NCI-H1436 (cell line): ENCODE measurements at regions not wholly inside any gene's neighbourhood (a gene's known extent, or its start where the extent isn't known, plus 50 kb on each side); places are given as distances from the start of the nearest gene placed in this dataset.
"Not testable (repeated sequence)": the region's sequence is repeated elsewhere in the genome, so short reads cannot be mapped to it uniquely, and the experiment has no call there.

ENCODE experiments used
- DNase-seq: peaks from one replicate; lab custom pipeline; 2025; lab: John Stamatoyannopoulos, UW

DNA sequence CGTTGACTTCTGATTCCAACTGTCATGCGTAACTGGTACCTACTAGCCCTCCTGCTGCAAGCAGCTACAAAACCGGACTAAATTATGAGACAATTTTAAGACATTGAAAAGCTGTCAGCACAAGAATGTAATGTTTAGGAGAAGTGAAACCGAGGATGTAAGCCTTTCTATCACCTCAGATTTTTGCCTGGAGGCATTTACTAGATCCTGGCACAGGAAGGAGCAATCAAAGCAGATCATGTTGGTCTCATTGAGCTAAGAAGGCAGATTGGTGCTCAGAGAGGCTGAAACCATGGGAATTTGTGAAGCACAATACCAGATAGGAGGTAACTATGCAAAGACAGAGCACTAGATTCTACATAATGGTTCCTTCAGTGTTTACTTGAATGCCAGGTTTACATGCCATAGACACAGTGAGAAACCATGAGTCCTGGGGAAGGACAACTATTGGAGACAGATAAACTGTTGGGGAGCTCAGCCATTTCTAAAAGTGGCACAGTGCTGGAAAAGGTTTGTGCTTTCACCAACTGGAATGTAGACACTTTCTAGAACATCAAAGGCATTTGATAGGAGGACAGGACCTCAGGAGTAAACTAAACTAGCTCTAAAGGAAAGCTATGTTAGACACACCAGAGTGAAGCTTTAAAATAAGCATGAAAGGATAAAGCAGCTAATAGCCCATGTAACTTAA is 179.4 kb downstream of the LYPLAL1 start:
- DNase-seq = no peak

- DNase-seq = no peak
Observed at GRCh38 chr1:219350172-219350931, 176.7 kb downstream of the LYPLAL1 start.

DNA sequence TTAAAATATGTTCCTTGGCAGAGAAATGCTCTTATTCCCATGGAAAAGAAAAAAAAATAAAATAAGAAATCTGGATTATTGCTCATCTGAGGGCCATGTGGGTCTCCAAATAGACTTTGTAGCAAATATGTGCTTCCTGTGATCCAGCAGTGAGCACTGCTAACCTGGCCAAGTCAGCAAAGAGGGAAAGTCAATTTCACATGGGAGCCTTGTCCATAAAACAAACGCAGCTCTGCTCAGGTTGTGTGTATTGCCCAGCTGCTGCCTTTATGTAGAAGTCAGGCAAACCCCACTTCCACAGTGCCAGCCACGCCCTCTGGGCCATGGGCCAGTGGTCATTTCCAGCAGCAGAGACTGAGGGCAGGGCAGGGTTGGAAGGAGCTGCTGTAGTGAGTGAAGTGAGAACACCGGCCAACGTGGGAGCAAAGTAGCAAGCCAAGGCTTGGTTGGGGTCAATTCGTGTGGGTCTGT is 174.3 kb downstream of the LYPLAL1 start:
- DNase-seq = no peak

GRCh38 chr1:219347376-219347775 is 173.7 kb downstream of the LYPLAL1 start:
- DNase-seq = no peak

DNA sequence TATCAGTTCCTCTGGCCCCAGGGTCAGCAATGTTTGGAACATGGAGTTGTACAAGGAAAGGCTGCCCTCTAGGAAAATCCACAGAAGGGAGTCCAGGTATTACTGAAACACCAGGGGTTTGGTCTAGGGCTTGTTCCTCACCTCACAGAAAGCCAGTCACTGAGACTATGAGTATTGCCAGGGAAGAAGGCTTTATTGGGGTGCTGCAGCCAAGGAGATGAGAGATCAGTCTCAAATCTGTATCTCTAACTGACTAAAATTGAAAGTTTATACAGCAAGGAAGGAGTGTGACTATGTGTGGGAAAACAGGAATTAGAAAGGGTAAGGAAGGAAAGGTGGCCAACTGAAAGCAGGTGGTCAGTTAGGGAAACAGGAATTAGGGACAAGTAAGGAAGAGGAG is 172.3 kb downstream of the LYPLAL1 start:
- no peak for DNase-seq

DNA sequence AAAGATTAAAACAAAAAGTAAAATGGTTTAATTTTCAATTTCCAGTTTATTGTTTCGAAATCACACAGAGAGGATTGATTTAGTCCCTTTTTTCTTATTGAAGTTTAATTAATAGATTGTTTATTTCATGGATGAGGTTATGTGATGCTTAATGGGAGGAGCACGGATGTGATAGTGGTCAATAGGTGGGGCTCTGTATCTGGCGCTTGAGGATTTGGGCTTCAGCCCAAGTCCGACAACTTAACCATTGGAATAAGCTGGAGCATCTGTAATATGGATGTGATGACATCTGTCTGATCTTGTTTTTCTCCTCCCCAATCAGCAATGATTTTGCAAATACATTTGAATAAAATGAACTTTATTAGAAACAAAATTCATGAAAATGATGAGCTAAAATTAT is 169.2 kb downstream of the LYPLAL1 start:
- DNase-seq = no peak

GRCh38 chr1:219340796-219341195 is 167.1 kb downstream of the LYPLAL1 start:
- DNase-seq = no peak

DNA sequence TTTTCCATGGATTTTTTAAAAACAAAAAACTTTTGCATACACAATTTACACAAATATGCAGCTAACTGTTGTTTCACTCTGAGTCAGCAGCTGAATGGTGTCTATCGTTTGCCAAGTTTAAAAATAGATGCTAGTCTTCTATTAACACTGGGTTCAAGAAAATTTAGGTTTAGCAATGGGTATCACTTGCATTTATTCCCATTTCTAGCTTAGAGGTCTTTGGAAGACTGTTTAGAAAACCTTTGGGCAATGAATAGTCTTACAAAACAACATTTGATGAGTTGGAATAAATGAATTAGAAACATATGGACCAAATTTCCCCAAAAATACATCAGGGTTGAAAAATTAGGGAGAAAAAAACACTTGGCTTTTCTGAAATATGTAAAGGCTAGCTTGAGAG is 165.8 kb downstream of the LYPLAL1 start:
- DNase-seq = no peak

DNA sequence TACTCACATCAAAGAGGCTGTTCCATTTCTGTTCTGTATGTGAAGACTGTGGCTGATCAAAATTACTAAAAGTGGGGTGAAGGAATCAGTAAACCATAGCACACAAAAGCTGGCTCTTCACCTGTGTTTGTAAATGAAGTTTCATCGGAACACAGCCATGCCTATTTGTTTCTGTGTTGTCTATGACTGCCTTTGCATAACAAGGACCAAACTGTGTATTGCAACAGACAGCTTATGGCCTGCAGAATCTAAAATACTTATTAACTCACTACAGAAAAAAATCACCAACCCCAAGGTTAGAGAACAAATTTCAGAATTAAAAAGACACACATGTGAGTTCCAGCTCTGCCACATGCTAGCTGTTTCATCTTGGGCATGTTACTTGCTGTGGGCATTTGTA is 163.9 kb downstream of the LYPLAL1 start:
- DNase-seq = no peak

DNA sequence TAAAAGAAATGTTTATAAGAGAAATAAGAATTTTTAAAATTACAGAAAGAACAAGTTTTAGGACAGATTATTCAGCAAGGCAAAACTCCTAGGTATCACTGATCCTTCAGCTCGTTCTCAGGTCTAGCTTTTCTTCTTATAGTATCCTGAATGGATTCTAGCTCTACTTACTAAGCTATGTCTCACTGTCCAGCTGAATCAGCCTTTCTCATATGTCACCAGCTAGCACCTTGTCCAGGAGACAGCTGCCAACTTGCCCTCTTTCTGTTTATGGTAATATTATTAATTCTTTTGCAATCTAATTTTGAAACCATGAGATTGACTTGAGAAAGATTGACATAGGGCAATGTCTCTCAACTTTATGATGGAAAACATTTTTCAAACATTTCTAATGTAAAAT is 159.9 kb downstream of the LYPLAL1 start:
- no peak for DNase-seq

GRCh38 chr1:219331424-219331823 is 157.7 kb downstream of the LYPLAL1 start:
- DNase-seq = no peak

DNA sequence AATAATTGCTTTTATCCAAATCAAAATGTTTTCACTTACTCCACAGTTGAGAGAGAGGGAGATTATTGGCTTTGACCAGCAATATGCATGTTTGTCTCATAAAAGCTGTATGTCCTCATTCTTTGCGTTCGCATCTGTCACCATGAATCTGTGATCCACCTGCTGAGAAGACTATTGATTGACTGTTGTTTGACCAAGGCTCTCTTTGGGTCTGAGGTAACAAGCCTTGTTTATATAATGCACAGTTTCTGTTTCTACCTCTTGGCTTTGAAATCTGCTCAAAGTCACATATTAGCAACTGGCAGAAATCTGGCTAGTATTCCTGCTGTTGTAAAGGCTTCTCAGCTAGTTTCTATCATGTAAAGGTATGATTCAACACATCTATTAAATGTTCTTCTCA is 157.0 kb downstream of the LYPLAL1 start:
- no peak for DNase-seq

- no peak for DNase-seq
Observed at GRCh38 chr1:219330001-219330400, 156.3 kb downstream of the LYPLAL1 start.

DNA sequence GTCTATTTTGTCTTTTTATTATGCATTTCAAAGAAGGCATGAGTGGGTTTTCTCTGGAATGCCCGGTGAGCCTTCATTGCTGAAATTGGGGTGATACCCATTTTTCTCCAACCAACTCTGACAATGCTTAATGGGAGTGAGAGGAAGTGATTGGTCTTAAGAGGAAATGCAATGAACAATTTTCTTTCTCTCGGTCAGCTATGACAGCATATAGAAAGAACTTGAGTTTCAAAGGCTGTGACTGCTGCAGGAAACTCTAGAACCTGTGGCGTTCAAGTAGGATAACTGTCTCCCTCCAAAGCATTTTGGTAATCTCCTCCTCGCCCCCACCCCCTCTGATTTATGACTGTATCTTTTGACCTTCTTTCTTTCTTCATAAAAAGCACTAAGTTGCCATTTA is 155.9 kb downstream of the LYPLAL1 start:
- no peak for DNase-seq

DNA sequence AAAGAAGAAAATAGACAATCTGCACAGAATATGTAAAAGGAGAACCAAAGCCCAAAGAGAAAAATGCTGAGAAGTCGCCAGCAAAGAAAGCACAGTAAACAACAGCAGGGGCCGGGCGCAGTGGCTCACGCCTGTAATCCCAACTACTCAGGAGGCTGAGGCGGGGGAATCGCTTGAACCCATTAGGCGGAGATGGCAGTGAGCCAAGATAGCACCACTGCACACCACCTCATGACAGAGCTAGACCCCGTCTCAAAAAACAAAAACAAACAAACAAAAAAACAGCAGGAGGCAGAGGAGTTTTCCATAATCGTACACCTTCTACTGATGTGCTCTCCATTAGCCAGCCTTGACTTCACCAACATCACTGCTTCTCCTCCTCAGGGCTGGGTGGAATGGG is 153.2 kb downstream of the LYPLAL1 start:
- DNase-seq = no peak

- DNase-seq = no peak
Observed at GRCh38 chr1:219325368-219325742, 151.7 kb downstream of the LYPLAL1 start.

DNA sequence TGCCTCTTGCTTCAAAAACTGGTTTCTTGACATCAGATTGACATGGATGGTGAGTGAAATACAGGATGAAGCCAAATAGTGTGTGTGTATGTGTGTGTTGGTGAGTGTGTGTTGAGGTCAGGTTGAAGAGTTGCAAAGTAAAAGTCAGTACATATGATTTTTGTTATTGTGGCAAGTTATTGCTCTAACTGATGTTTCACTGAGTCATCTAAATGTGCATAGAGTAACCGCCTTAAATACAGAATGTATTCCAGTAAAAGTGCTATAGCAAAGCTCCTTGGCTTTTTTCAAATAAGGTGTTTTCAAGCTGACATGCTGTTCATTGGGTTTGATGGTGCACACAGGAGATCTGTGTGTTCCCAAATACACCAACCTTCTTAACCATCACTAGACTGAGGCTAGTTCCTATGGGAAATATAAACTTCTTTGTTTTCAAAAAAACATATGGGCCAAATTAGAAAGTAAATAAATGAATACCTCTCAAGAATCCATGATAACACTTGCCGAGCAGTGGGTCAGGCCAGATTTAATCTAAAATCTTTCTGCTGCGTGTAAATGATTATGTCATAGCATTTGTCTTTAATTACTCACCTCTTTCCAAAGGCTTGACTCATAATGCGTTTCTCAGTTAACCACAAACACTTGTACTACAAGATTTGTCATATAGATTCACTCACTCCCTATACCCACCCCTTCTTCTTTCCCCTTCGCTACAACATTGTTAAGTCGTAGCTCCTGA is 151.1 kb downstream of the LYPLAL1 start:
- DNase-seq = no peak

DNA sequence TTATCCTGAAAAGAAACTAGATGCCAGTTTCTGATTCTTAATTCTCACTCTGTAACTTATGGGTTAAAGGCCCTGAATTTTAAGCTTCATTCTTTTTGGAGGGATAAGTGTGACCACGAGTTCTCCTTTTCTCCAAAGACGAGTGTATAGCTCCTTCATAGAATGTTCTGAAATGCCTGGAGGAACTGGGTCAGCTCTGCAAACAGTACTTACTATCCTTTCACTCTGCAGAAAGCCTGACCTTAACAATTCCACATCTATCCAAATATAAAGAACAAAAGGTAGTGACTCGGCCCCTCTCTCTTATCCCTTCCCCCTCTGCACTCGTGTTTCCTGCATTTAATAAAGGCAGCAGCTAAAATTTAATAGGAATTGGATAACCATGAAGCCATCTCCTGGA is 150.5 kb downstream of the LYPLAL1 start:
- DNase-seq = no peak

GRCh38 chr1:219323426-219323825 is 149.7 kb downstream of the LYPLAL1 start:
- no peak for DNase-seq

DNA sequence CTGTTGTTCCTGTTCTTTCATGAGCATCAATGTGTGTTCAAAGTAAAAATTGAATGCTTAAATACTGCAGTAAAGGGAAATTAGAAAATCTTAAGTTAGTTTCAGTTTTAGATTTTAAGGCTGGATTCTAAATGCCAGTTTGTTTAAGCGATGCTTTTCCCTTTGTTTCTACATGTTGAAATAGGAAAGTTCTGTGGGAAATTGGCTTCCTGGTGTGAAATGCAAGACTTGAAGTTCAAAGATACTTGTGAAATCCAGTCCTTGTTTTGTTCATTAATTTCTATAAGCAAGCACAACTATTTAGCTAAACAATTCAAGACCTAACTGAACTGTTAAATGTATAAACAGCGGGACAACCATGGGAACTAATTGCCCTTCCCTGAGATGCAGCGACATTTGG is 149.1 kb downstream of the LYPLAL1 start:
- DNase-seq = no peak

DNA sequence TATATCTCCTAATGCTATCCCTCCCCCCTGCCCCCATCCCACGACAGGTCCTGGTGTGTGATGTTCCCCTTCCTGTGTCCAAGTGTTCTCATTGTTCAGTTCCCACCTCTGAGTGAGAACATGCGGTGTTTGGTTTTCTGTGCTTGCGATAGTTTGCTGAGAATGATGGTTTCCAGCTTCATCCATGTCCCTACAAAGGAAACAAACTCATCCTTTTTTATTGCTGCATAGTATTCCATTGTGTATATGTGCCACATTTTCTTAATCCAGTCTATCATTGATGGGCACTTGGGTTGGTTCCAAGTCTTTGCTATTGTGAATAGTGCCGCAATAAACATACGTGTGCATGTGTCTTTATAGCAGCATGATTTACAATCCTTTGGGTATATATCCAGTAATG is 146.9 kb downstream of the LYPLAL1 start:
- DNase-seq = not testable (repeated sequence)

DNA sequence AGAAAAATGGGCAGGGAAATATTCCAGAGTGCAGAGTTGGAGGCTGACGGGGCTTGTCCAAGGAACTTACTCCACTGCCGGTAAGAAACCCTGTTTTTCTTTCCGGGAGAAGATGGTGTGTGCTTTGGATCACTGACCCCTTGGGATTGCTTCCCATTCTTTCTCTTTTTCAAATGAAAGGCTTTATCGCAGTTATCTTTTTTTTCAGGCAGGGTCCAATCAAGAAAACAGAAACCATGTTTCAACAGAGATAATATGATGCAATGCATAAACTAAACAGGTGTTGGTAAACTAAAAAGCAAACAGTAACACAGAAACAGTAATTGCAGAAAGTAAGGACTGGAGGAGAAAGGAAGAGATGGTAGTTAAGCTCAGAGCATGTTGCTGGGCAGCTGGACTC is 145.1 kb downstream of the LYPLAL1 start:
- no peak for DNase-seq

DNA sequence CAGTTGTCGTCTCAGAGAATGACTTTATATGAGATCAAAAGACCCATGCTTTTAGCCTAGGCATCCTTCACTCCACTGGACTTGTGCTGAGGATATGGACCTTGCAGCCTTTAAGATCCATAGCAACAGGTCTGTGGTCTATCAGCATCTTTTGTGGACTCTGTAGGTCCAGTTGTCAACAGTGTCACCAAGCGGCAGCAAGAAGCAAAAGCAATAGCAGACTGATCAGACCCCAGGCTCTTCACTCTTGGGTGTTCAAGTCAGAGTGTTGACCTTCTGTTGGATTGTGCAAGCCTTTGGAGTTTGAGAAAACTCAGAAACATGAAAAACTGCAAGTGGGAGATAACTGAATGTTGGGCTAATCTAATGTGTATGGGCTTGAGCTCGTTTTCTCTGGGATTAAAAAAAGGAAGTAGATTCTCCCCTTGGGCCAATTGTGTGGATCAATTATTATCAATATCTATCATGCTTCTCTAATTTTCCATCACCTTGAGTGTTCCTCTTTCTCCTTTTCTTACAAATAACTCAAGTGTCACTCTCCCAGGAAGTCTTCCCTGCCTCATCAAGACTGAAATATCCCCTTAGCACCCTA is 144.2 kb downstream of the LYPLAL1 start:
- DNase-seq = no peak
